Liver (tissue), 7 donors: ENCODE measurements at regions not wholly inside any gene's neighbourhood (a gene's known extent, or its start where the extent isn't known, plus 50 kb on each side); places are given as distances from the start of the nearest gene placed in this dataset.
"Not testable (repeated sequence)": the region's sequence is repeated elsewhere in the genome, so short reads cannot be mapped to it uniquely, and the experiment has no call there.

Experiments
- DNase-seq: peaks from one replicate; pipeline ENCODE4 v3.0.0-alpha.2; 2017; ENCODE audit warnings: low spot score
- H3K27ac ChIP-seq, 2 donors: one replicate each; pipeline ENCODE4 v1.7.0; 2013; ENCODE audit warnings: inconsistent platforms in 2 of 2, low read length in 2 of 2, control low read depth in 1 of 2, low read depth in 1 of 2, mild to moderate bottlenecking in 1 of 2
- H3K27me3 ChIP-seq, 4 donors: one replicate each; pipeline versions ENCODE4 v1.6.1 to v1.7.0; 2013; ENCODE audit warnings: low read length in 3 of 4, inconsistent platforms in 1 of 4, mild to moderate bottlenecking in 1 of 4, moderate library complexity in 1 of 4; ENCODE audit not compliant: control insufficient read depth in 4 of 4, insufficient read depth in 4 of 4
- H3K36me3 ChIP-seq, 4 donors: one replicate each; pipeline versions ENCODE4 v1.6.1 to v1.7.0; 2013; ENCODE audit warnings: low read length in 3 of 4, mild to moderate bottlenecking in 3 of 4, low read depth in 1 of 4, moderate library complexity in 1 of 4; ENCODE audit not compliant: control insufficient read depth in 4 of 4, insufficient read depth in 3 of 4
- H3K4me1 ChIP-seq, 4 donors: one replicate each; pipeline versions ENCODE4 v1.6.1 to v1.7.0; 2013; ENCODE audit warnings: low read length in 3 of 4, mild to moderate bottlenecking in 3 of 4, moderate library complexity in 1 of 4; ENCODE audit not compliant: control insufficient read depth in 4 of 4, insufficient read depth in 4 of 4
- H3K4me3 ChIP-seq, 3 donors: one replicate each; pipeline versions ENCODE4 v1.6.1 to v1.7.0; 2013; ENCODE audit warnings: low read length in 3 of 3, control low read depth in 1 of 3, low read depth in 1 of 3, mild to moderate bottlenecking in 1 of 3
- H3K9ac ChIP-seq, 2 donors: one replicate each; pipeline ENCODE4 v1.7.0; 2013; ENCODE audit warnings: low read length in 2 of 2, mild to moderate bottlenecking in 2 of 2, moderate library complexity in 2 of 2, control low read depth in 1 of 2, low read depth in 1 of 2
- H3K9me3 ChIP-seq, 4 donors: one replicate each; pipeline versions ENCODE4 v1.6.1 to v1.7.0; 2013; ENCODE audit warnings: low read length in 3 of 4; ENCODE audit not compliant: control insufficient read depth in 4 of 4
- ATF3 ChIP-seq: IDR thresholded peaks from 2 replicates; pipeline ENCODE4 v1.6.1; 2016; ENCODE audit warnings: antibody characterized with exemption
- FOXA1 ChIP-seq: IDR thresholded peaks from 2 replicates; pipeline ENCODE4 v1.6.1; 2016; ENCODE audit warnings: antibody characterized with exemption
- ZBTB33 ChIP-seq: IDR thresholded peaks from 2 replicates; pipeline ENCODE4 v1.6.1; 2016; ENCODE audit warnings: antibody characterized with exemption
- WGBS: extraction: QIAGEN DNeasy Blood & Tissue Kit; methylation state at CpG from one replicate; pipeline ENCODE4 v1.1.7; 2013; 5-methylcytosine and 5-hydroxymethylcytosine counted together
- donor health status: healthy.
- donor health status: healthy.
- donor health status: healthy.
- donor health status: healthy.

GRCh38 chr20:29307484-29307883, 1950.0 kb upstream of the DEFB115 start:
- not testable (repeated sequence) for H3K27me3 ChIP-seq, H3K9me3 ChIP-seq, H3K4me3 ChIP-seq, H3K4me1 ChIP-seq, H3K9ac ChIP-seq, DNase-seq, H3K27ac ChIP-seq, H3K36me3 ChIP-seq
- WGBS, result 71% methylated on average over 13 of the region's 17 CpGs

- H3K27me3 ChIP-seq, H3K27ac ChIP-seq, H3K9ac ChIP-seq, H3K36me3 ChIP-seq, H3K4me1 ChIP-seq, H3K9me3 ChIP-seq, DNase-seq, H3K4me3 ChIP-seq: not testable (repeated sequence)
These were observed 1948.5 kb upstream of the DEFB115 start for GRCh38 chr20:29308956-29309355.

- not testable (repeated sequence) for H3K9ac ChIP-seq, H3K27me3 ChIP-seq, H3K36me3 ChIP-seq, H3K27ac ChIP-seq, H3K9me3 ChIP-seq, H3K4me3 ChIP-seq, H3K4me1 ChIP-seq, DNase-seq
- WGBS, result 74% methylated on average over 17 of the region's 17 CpGs
These were observed 1948.0 kb upstream of the DEFB115 start for GRCh38 chr20:29309481-29309880.

GRCh38 chr20:29311046-29311445, 1946.4 kb upstream of the DEFB115 start:
- not testable (repeated sequence) for H3K27me3 ChIP-seq, H3K36me3 ChIP-seq, H3K4me1 ChIP-seq, H3K9ac ChIP-seq, H3K9me3 ChIP-seq, H3K4me3 ChIP-seq, H3K27ac ChIP-seq, DNase-seq
- 36% methylated on average over 16 of the region's 16 CpGs for WGBS

- not testable (repeated sequence) for H3K9ac ChIP-seq, H3K9me3 ChIP-seq, H3K4me1 ChIP-seq, DNase-seq, H3K27me3 ChIP-seq, H3K27ac ChIP-seq, H3K36me3 ChIP-seq, H3K4me3 ChIP-seq
- WGBS, result 64% methylated on average over 8 of the region's 8 CpGs
These were observed 1944.8 kb upstream of the DEFB115 start for GRCh38 chr20:29312679-29313078.

- no peak for DNase-seq
These were observed 1944.0 kb upstream of the DEFB115 start for GRCh38 chr20:29313481-29313880.

More at GRCh38 chr20:29313481-29313880, 1944.0 kb upstream of the DEFB115 start:
- no peaks in the 10 kb centered on the region for H3K27me3 ChIP-seq
- H3K9me3 ChIP-seq, result peaks cover 0 to 2% (median 0%) of the 10 kb centered on the region in 4 donors
- TF ChIP-seq ZBTB33, result no peak
- no peak for TF ChIP-seq FOXA1
- TF ChIP-seq ATF3, result no peak
- H3K4me3 ChIP-seq, result no peak overlapping the region
- no peak overlapping the region for H3K27ac ChIP-seq
- no peaks in the 10 kb centered on the region for H3K36me3 ChIP-seq
- H3K4me1 ChIP-seq, result no peaks in the 10 kb centered on the region
- no peak overlapping the region for H3K9ac ChIP-seq
- WGBS, result 60% methylated on average over 18 of the region's 18 CpGs
